ENCODE measurements at regions not wholly inside any gene's neighbourhood (a gene's known extent, or its start where the extent isn't known, plus 50 kb on each side); places are given as distances from the start of the nearest gene placed in this dataset.

DNA sequence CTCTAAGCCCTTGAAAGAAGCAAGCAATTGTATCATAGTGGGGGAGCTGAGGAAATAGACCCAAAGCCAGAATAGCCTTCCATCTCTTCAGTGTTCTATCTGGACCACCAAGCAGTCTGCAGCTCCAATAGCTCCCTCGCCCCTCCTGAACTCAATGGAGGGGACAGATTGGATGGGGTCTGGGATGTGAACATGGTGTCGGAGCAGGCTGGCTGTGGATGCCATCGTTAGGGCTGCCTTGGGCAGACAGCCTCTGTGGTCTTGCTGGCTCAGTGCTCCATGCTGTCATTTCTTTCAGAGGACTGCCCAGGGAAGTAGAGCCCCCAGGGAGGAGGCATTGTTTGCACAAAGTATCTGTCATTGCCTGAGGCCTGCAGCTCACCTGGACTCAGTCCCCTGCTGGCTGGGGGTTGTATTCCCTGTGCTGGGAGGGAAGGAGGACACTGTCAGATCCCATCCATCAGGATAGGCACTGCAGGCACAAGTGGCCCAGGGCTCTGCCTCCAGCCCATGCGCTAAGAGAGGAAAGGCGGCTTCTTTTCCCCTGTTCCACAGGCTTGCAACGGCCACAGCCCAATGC lies 537.7 kb downstream of the BUD13 start:
- Histone ChIP-seq H3K4me1 (ENCODE audit: control insufficient read depth in 4 of 4, insufficient read depth in 4 of 4, low read length in 3 of 4) (no peaks in the 10 kb centered on the region), H3K9me3 (ENCODE audit: control insufficient read depth in 4 of 4, low read length in 3 of 4) (no peaks in the 10 kb centered on the region), H3K9ac (ENCODE audit: low read depth in 1 of 2, low read length in 2 of 2) (no peak overlapping the region), H3K4me3 (ENCODE audit: low read depth in 1 of 3, low read length in 3 of 3) (no peak overlapping the region), H3K27me3 (ENCODE audit: control insufficient read depth in 4 of 4, insufficient read depth in 4 of 4, low read length in 3 of 4) (peaks cover 0 to 4% (median 1%) of the 10 kb centered on the region in 4 donors), H3K27ac (ENCODE audit: low read depth in 1 of 2, low read length in 2 of 2) (no peak overlapping the region), H3K36me3 (ENCODE audit: control insufficient read depth in 4 of 4, insufficient read depth in 3 of 4, low read depth in 1 of 4, low read length in 3 of 4) (peaks cover 0 to 5% (median 0%) of the 10 kb centered on the region in 4 donors)
- 76% methylated on average over 6 of the region's 6 CpGs for WGBS
- TF ChIP-seq TAF1 (conservative IDR thresholded peaks at IDR 0.05) (no peak), YY1 (IDR thresholded peaks at IDR 0.05) (no peak), HNF4G (IDR thresholded peaks at IDR 0.05) (no peak), REST (IDR thresholded peaks at IDR 0.05) (no peak), EGR1 (IDR thresholded peaks at IDR 0.05; ENCODE audit: low read depth in 2 of 2) (no peak), FOXA1 (IDR thresholded peaks at IDR 0.05) (no peak)
- TF ChIP-seq, protein P1, sequence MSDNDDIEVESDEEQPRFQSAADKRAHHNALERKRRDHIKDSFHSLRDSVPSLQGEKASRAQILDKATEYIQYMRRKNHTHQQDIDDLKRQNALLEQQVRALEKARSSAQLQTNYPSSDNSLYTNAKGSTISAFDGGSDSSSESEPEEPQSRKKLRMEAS (IDR thresholded peaks at IDR 0.05) = no peak
- DNase-seq (ENCODE audit: low spot score) = no peak

DNA sequence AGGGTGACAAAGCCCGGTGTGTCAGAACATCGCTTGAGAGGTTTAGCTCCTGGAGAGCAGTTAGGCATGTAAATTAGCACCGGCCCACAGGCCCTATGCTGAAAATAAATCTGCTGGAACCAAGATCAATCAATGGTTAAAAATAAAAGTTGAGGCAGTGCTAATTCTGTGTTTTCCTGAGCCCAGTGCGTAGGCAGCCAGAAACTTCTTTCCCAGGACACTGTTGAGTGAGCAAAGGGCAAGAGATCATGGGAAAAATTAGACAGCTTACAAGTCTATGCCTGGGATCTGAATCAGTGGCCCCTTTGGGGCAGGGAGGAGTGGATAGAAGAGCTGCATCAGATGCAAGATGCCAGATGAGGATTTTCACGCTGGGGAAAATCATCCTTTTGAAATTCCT lies 539.2 kb downstream of the BUD13 start:
- DNase-seq (ENCODE audit: low spot score) = no peak
- 59% methylated on average over 5 of the region's 5 CpGs for WGBS
- Histone ChIP-seq H3K36me3 (ENCODE audit: control insufficient read depth in 4 of 4, insufficient read depth in 3 of 4, low read depth in 1 of 4, low read length in 3 of 4) (peaks cover 0 to 5% (median 0%) of the 10 kb centered on the region in 4 donors), H3K27me3 (ENCODE audit: control insufficient read depth in 4 of 4, insufficient read depth in 4 of 4, low read length in 3 of 4) (peaks cover 0 to 4% (median 1%) of the 10 kb centered on the region in 4 donors), H3K27ac (ENCODE audit: low read depth in 1 of 2, low read length in 2 of 2) (no peak overlapping the region), H3K4me3 (ENCODE audit: low read depth in 1 of 3, low read length in 3 of 3) (no peak overlapping the region), H3K9ac (ENCODE audit: low read depth in 1 of 2, low read length in 2 of 2) (no peak overlapping the region), H3K4me1 (ENCODE audit: control insufficient read depth in 4 of 4, insufficient read depth in 4 of 4, low read length in 3 of 4) (no peaks in the 10 kb centered on the region), H3K9me3 (ENCODE audit: control insufficient read depth in 4 of 4, low read length in 3 of 4) (no peaks in the 10 kb centered on the region)
- TF ChIP-seq HNF4A (conservative IDR thresholded peaks at IDR 0.05) = no peak
- TF ChIP-seq NR2F2 (IDR thresholded peaks at IDR 0.05) = peak; percentile 53

GRCh38 chr11:116232364-116232828 lies 540.4 kb downstream of the BUD13 start:
- no peak for DNase-seq (ENCODE audit: low spot score)
- H3K27ac ChIP-seq (ENCODE audit: low read depth in 1 of 2, low read length in 2 of 2) = no peak overlapping the region
- WGBS = 67% methylated on average over 8 of the region's 8 CpGs
- TF ChIP-seq JUND (IDR thresholded peaks at IDR 0.05) (no peak), SP1 (IDR thresholded peaks at IDR 0.05) (no peak), HNF4A (conservative IDR thresholded peaks at IDR 0.05) (no peak), GABPA (IDR thresholded peaks at IDR 0.05 in 1 of 2, conservative IDR thresholded peaks at IDR 0.05 in 1 of 2) (no peak), YY1 (IDR thresholded peaks at IDR 0.05) (no peak), FOXA2 (IDR thresholded peaks at IDR 0.05) (no peak), RAD21 (IDR thresholded peaks at IDR 0.05) (no peak), EGR1 (IDR thresholded peaks at IDR 0.05; ENCODE audit: low read depth in 2 of 2) (no peak), RXRA (IDR thresholded peaks at IDR 0.05) (no peak), HNF4G (IDR thresholded peaks at IDR 0.05) (no peak), NR2F2 (IDR thresholded peaks at IDR 0.05) (no peak)
- TF ChIP-seq, protein P2, sequence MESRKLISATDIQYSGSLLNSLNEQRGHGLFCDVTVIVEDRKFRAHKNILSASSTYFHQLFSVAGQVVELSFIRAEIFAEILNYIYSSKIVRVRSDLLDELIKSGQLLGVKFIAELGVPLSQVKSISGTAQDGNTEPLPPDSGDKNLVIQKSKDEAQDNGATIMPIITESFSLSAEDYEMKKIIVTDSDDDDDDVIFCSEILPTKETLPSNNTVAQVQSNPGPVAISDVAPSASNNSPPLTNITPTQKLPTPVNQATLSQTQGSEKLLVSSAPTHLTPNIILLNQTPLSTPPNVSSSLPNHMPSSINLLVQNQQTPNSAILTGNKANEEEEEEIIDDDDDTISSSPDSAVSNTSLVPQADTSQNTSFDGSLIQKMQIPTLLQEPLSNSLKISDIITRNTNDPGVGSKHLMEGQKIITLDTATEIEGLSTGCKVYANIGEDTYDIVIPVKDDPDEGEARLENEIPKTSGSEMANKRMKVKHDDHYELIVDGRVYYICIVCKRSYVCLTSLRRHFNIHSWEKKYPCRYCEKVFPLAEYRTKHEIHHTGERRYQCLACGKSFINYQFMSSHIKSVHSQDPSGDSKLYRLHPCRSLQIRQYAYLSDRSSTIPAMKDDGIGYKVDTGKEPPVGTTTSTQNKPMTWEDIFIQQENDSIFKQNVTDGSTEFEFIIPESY (IDR thresholded peaks at IDR 0.05) = no peak
- TF ChIP-seq, protein P1 (IDR thresholded peaks at IDR 0.05) = no peak
- TF ChIP-seq, protein P3, sequence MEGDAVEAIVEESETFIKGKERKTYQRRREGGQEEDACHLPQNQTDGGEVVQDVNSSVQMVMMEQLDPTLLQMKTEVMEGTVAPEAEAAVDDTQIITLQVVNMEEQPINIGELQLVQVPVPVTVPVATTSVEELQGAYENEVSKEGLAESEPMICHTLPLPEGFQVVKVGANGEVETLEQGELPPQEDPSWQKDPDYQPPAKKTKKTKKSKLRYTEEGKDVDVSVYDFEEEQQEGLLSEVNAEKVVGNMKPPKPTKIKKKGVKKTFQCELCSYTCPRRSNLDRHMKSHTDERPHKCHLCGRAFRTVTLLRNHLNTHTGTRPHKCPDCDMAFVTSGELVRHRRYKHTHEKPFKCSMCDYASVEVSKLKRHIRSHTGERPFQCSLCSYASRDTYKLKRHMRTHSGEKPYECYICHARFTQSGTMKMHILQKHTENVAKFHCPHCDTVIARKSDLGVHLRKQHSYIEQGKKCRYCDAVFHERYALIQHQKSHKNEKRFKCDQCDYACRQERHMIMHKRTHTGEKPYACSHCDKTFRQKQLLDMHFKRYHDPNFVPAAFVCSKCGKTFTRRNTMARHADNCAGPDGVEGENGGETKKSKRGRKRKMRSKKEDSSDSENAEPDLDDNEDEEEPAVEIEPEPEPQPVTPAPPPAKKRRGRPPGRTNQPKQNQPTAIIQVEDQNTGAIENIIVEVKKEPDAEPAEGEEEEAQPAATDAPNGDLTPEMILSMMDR (IDR thresholded peaks at IDR 0.05; ENCODE audit: low read depth, low read length, missing input control) = no peak

More at GRCh38 chr11:116232364-116232828, 540.4 kb downstream of the BUD13 start:
- Histone ChIP-seq H3K9ac (ENCODE audit: low read depth in 1 of 2, low read length in 2 of 2) (no peak overlapping the region), H3K27me3 (ENCODE audit: control insufficient read depth in 4 of 4, insufficient read depth in 4 of 4, low read length in 3 of 4) (peaks cover 0 to 4% (median 1%) of the 10 kb centered on the region in 4 donors), H3K4me1 (ENCODE audit: control insufficient read depth in 4 of 4, insufficient read depth in 4 of 4, low read length in 3 of 4) (no peaks in the 10 kb centered on the region), H3K9me3 (ENCODE audit: control insufficient read depth in 4 of 4, low read length in 3 of 4) (no peaks in the 10 kb centered on the region), H3K36me3 (ENCODE audit: control insufficient read depth in 4 of 4, insufficient read depth in 3 of 4, low read depth in 1 of 4, low read length in 3 of 4) (peaks cover 0 to 5% (median 0%) of the 10 kb centered on the region in 4 donors), H3K4me3 (ENCODE audit: low read depth in 1 of 3, low read length in 3 of 3) (no peak overlapping the region)
